Mucosa of descending colon (tissue), 3 donors: ENCODE measurements at regions not wholly inside any gene's neighbourhood (a gene's known extent, or its start where the extent isn't known, plus 50 kb on each side); places are given as distances from the start of the nearest gene placed in this dataset.
A peak's percentile ranks its signal among the peaks of the same experiment; 100 is the strongest.

Experiments
- ATAC-seq: fragments of 200-7000 bp; cut with Tn5 transposase; one replicate; pipeline ENCODE4 v1.9.1; 2020; ENCODE audit warnings: mild to moderate bottlenecking, moderate library complexity
- DNase-seq, 3 donors: peaks; one replicate each; pipeline ENCODE4 v3.0.0-alpha.2; 2020
- H3K36me3 ChIP-seq: fragments of 200-600 bp; one replicate; pipeline ENCODE4 v1.8.0; 2021; ENCODE audit warnings: low read depth, mild to moderate bottlenecking
- H3K4me1 ChIP-seq: fragments of 200-600 bp; one replicate; pipeline ENCODE4 v1.8.0; 2021; ENCODE audit warnings: low read depth, mild to moderate bottlenecking
- H3K4me3 ChIP-seq: fragments of 200-600 bp; one replicate; pipeline ENCODE4 v1.8.0; 2021; ENCODE audit warnings: mild to moderate bottlenecking
- H3K9me3 ChIP-seq: fragments of 200-600 bp; one replicate; pipeline ENCODE4 v1.8.0; 2021; ENCODE audit warnings: mild to moderate bottlenecking
- intact Hi-C, 2 donors: fragments of 100-400 bp; cut with DNase I in 1 of 2; cut with micrococcal nuclease in 1 of 2; formaldehyde crosslinking; loops; one replicate each; pipeline versions ENCODE4 v1.11.0 to v1.11.1; 2022; cut with DNase I, micrococcal nuclease
- TF ChIP-seq, protein P1 (sequence below): fragments of 200-600 bp; IDR thresholded peaks from one replicate; pipeline ENCODE4 v1.8.0; 2022; ENCODE audit warnings: antibody characterized with exemption, mild to moderate bottlenecking
- donor health status: DM: no; HTN: no; CAD: no; lungs with moderate emphysema.
- donor health status: DM: no; HTN: no; CAD: no.
- donor health status: DM: no; HTN: yes; CAD: no.

GRCh38 chr2:217513258-217513657 is 489.5 kb downstream of the TNS1 start:
- Histone ChIP-seq H3K36me3 (no peaks in the 10 kb centered on the region), H3K4me3 (no peak overlapping the region), H3K9me3 (no peaks in the 10 kb centered on the region), H3K4me1 (no peaks in the 10 kb centered on the region)
- no peak for DNase-seq
- intact Hi-C loops, result loop anchor here in 1 of 2 donors (5.0 kb wide), 1 partner anchor 816 kb away; the partner anchor contains the start of gene IGFBP5
- TF ChIP-seq, protein P1, sequence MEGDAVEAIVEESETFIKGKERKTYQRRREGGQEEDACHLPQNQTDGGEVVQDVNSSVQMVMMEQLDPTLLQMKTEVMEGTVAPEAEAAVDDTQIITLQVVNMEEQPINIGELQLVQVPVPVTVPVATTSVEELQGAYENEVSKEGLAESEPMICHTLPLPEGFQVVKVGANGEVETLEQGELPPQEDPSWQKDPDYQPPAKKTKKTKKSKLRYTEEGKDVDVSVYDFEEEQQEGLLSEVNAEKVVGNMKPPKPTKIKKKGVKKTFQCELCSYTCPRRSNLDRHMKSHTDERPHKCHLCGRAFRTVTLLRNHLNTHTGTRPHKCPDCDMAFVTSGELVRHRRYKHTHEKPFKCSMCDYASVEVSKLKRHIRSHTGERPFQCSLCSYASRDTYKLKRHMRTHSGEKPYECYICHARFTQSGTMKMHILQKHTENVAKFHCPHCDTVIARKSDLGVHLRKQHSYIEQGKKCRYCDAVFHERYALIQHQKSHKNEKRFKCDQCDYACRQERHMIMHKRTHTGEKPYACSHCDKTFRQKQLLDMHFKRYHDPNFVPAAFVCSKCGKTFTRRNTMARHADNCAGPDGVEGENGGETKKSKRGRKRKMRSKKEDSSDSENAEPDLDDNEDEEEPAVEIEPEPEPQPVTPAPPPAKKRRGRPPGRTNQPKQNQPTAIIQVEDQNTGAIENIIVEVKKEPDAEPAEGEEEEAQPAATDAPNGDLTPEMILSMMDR, result no peak
- ATAC-seq, result no peak

DNA sequence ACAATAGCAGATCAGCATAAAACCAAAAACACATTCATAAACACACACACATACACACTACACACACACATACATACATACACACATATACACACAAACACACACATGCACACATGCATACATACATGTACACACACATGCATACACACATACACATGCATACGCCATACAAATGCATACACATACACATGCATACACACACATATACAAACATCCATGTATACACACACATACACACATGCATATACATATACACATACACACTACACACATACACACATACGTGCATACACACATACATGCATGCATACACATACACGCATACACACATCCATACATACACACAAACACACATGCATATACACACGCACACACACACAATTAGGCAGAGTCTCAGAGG is 490.1 kb downstream of the TNS1 start:
- ATAC-seq, result no peak
- intact Hi-C loops, result loop anchor here in 1 of 2 donors (5.0 kb wide), 1 partner anchor 815 kb away; the partner anchor contains the start of gene IGFBP5

GRCh38 chr2:217512259-217512658 is 490.5 kb downstream of the TNS1 start:
- intact Hi-C loops, result loop anchor here in 1 of 2 donors (5.0 kb wide), 1 partner anchor 815 kb away; the partner anchor contains the start of gene IGFBP5
- no peak for DNase-seq

More for the DNA sequence above, 490.1 kb downstream of the TNS1 start:
- TF ChIP-seq, protein P1, result no peak
- DNase-seq, result no peak
- Histone ChIP-seq H3K36me3 (no peaks in the 10 kb centered on the region), H3K4me3 (no peak overlapping the region), H3K4me1 (no peaks in the 10 kb centered on the region), H3K9me3 (no peaks in the 10 kb centered on the region)

GRCh38 chr2:217511850-217512249 is 490.9 kb downstream of the TNS1 start:
- Histone ChIP-seq H3K36me3 (no peaks in the 10 kb centered on the region), H3K4me1 (no peaks in the 10 kb centered on the region), H3K9me3 (no peaks in the 10 kb centered on the region), H3K4me3 (no peak overlapping the region)
- no peak for DNase-seq
- TF ChIP-seq, protein P1, result no peak
- no peak for ATAC-seq
- intact Hi-C loops, result loop anchor here in 1 of 2 donors (5.0 kb wide), 1 partner anchor 815 kb away; the partner anchor contains the start of gene IGFBP5

More at GRCh38 chr2:217512259-217512658, 490.5 kb downstream of the TNS1 start:
- Histone ChIP-seq H3K4me3 (no peak overlapping the region), H3K4me1 (no peaks in the 10 kb centered on the region), H3K9me3 (no peaks in the 10 kb centered on the region), H3K36me3 (no peaks in the 10 kb centered on the region)
- TF ChIP-seq, protein P1, result no peak
- no peak for ATAC-seq

GRCh38 chr2:217510771-217511291 is 492.0 kb downstream of the TNS1 start:
- Histone ChIP-seq H3K4me1 (no peaks in the 10 kb centered on the region), H3K4me3 (no peak overlapping the region), H3K36me3 (no peaks in the 10 kb centered on the region), H3K9me3 (no peaks in the 10 kb centered on the region)
- intact Hi-C loops, result loop anchor here in 1 of 2 donors (5.0 kb wide), 1 partner anchor 814 kb away; the partner anchor contains the start of gene IGFBP5
- ATAC-seq (peak; percentile 59), DNase-seq (peak in 1 of 3 donors; percentile 68)
- TF ChIP-seq, protein P1, result no peak
